Keratinocyte (primary cell): ENCODE measurements at regions not wholly inside any gene's neighbourhood (a gene's known extent, or its start where the extent isn't known, plus 50 kb on each side); places are given as distances from the start of the nearest gene placed in this dataset.
"Not testable (repeated sequence)": the region's sequence is repeated elsewhere in the genome, so short reads cannot be mapped to it uniquely, and the experiment has no call there.

Experiments
- DNase-seq: peaks from one replicate; pipeline ENCODE4 v3.0.0-alpha.2; 2011; ENCODE audit warnings: low read depth, missing footprints, low spot score
- FAIRE-seq: peaks from 2 replicates; lab custom pipeline; 2011; peaks lifted over from hg19 to GRCh38; lab: Jason Lieb, UNC
- H2AFZ ChIP-seq: 2 replicates; pipeline ENCODE4 v1.6.0; 2012; ENCODE audit warnings: low read length, control low read depth, inconsistent platforms; ENCODE audit not compliant: control insufficient read depth
- H3K27ac ChIP-seq: 2 replicates; pipeline ENCODE4 v1.5.1; 2011; ENCODE audit warnings: low read length; ENCODE audit not compliant: control insufficient read depth, insufficient read depth
- H3K27me3 ChIP-seq: 3 replicates; pipeline ENCODE4 v1.6.0; 2011; ENCODE audit warnings: low read length; ENCODE audit not compliant: control insufficient read depth, insufficient read depth; ENCODE audit errors: extremely low read depth
- H3K36me3 ChIP-seq, 2 experiments: 2 replicates in 1 of 2; 3 replicates in 1 of 2; pipeline ENCODE4 v1.5.1; 2011; ENCODE audit warnings: low read length in 2 of 2, mild to moderate bottlenecking in 1 of 2; ENCODE audit not compliant: control insufficient read depth in 2 of 2, insufficient read depth in 2 of 2; ENCODE audit errors: extremely low read depth in 1 of 2
- H3K4me1 ChIP-seq: 3 replicates; pipeline ENCODE4 v1.5.1; 2011; ENCODE audit warnings: low read length; ENCODE audit not compliant: control insufficient read depth, insufficient read depth; ENCODE audit errors: extremely low read depth
- H3K4me2 ChIP-seq: 3 replicates; pipeline ENCODE4 v1.6.0; 2011; ENCODE audit warnings: low read depth, low read length; ENCODE audit not compliant: control insufficient read depth, insufficient read depth; ENCODE audit errors: extremely low read depth
- H3K4me3 ChIP-seq, 3 experiments: fragments of 200-600 bp in 1 of 3; sonication (generic) in 1 of 3; 2 replicates in 2 of 3; 3 replicates in 1 of 3; pipeline ENCODE4 v1.5.1; 2011 to 2016; ENCODE audit warnings: low read length in 3 of 3, mild to moderate bottlenecking in 3 of 3, control low read depth in 2 of 3, inconsistent platforms in 1 of 3, low read depth in 1 of 3, mixed read lengths in 1 of 3, mixed run types in 1 of 3, moderate library complexity in 1 of 3; ENCODE audit not compliant: control insufficient read depth in 2 of 3, insufficient read depth in 2 of 3; ENCODE audit errors: extremely low read depth in 1 of 3
- H3K79me2 ChIP-seq: 2 replicates; pipeline ENCODE4 v1.6.0; 2012; ENCODE audit warnings: low read length; ENCODE audit not compliant: control insufficient read depth, insufficient read depth
- H3K9ac ChIP-seq: 3 replicates; pipeline ENCODE4 v1.6.0; 2011; ENCODE audit warnings: low read length; ENCODE audit not compliant: control insufficient read depth, insufficient read depth; ENCODE audit errors: extremely low read depth
- H3K9me1 ChIP-seq: 3 replicates; pipeline ENCODE4 v1.6.0; 2011; ENCODE audit warnings: low read length; ENCODE audit not compliant: control insufficient read depth, insufficient read depth; ENCODE audit errors: extremely low read depth
- H3K9me3 ChIP-seq: 2 replicates; pipeline ENCODE4 v1.5.1; 2012; ENCODE audit warnings: low read depth, low read length; ENCODE audit not compliant: control insufficient read depth
- H4K20me1 ChIP-seq: 3 replicates; pipeline ENCODE4 v1.6.0; 2011; ENCODE audit warnings: low read length; ENCODE audit not compliant: control insufficient read depth, insufficient read depth; ENCODE audit errors: extremely low read depth
- CTCF ChIP-seq, 3 experiments: IDR thresholded peaks in 1 of 3; conservative IDR thresholded peaks in 1 of 3; optimal IDR thresholded peaks in 1 of 3; 2 replicates in 2 of 3; 3 replicates in 1 of 3; pipeline versions ENCODE3 to v1.5.1; 2011; ENCODE audit warnings: low read length in 3 of 3, mild to moderate bottlenecking in 3 of 3, moderate library complexity in 2 of 3, control low read depth in 1 of 3, inconsistent platforms in 1 of 3; ENCODE audit not compliant: insufficient read depth in 2 of 3; ENCODE audit errors: extremely low read depth in 1 of 3
- EZH2 ChIP-seq: IDR thresholded peaks from one replicate; pipeline ENCODE4 v1.6.1; 2012; ENCODE audit warnings: inconsistent platforms, mild to moderate bottlenecking, low read length, moderate library complexity
- dilution Hi-C: fragments of 300-500 bp; cut with MboI; formaldehyde crosslinking; loops from one replicate; pipeline ENCODE4 v1.7.0; 2020; ENCODE audit warnings: low sequenced_read_pairs; ENCODE audit not compliant: extremely low pct_ligation_motif_present

- Histone ChIP-seq H3K9me1 (no peaks in the 10 kb centered on the region), H3K36me3 (no peaks in the 10 kb centered on the region), H3K4me1 (peaks cover 25% of the 10 kb centered on the region), H3K9ac (no peak overlapping the region), H2AFZ (no peak overlapping the region), H3K9me3 (no peaks in the 10 kb centered on the region), H3K4me2 (no peak overlapping the region), H3K79me2 (no peaks in the 10 kb centered on the region), H3K27ac (no peak overlapping the region), H3K27me3 (no peaks in the 10 kb centered on the region), H4K20me1 (no peaks in the 10 kb centered on the region), H3K4me3 (no peak overlapping the region)
- no peak for FAIRE-seq
- TF ChIP-seq EZH2, result no peak
- TF ChIP-seq CTCF (optimal IDR thresholded peaks at IDR 0.05 in 1 of 3, IDR thresholded peaks at IDR 0.05 in 1 of 3, conservative IDR thresholded peaks at IDR 0.05 in 1 of 3; ENCODE audit: extremely low read depth in 1 of 3, insufficient read depth in 2 of 3, low read length in 3 of 3), result no peak
- dilution Hi-C loops, result no loop called here
- no peak for DNase-seq
Observed at GRCh38 chr6:10078581-10078980, 336.3 kb downstream of the TFAP2A start.

GRCh38 chr6:10074726-10075125, 340.1 kb downstream of the TFAP2A start:
- dilution Hi-C loops, H3K4me2 ChIP-seq, H2AFZ ChIP-seq, H3K9me3 ChIP-seq, FAIRE-seq, H3K9me1 ChIP-seq, H3K4me1 ChIP-seq, H3K27me3 ChIP-seq, H3K79me2 ChIP-seq, H4K20me1 ChIP-seq, H3K9ac ChIP-seq, H3K27ac ChIP-seq, H3K36me3 ChIP-seq, DNase-seq, H3K4me3 ChIP-seq: not testable (repeated sequence)

- no peak overlapping the region for H3K9ac ChIP-seq
- no peaks in the 10 kb centered on the region for H3K9me1 ChIP-seq
- no peak for FAIRE-seq
- H3K36me3 ChIP-seq, result no peaks in the 10 kb centered on the region
- no peaks in the 10 kb centered on the region for H3K4me1 ChIP-seq
- no peaks in the 10 kb centered on the region for H3K9me3 ChIP-seq
- no peaks in the 10 kb centered on the region for H3K79me2 ChIP-seq
- no peak overlapping the region for H3K4me2 ChIP-seq
- H3K4me3 ChIP-seq, result no peak overlapping the region
- H3K27me3 ChIP-seq, result no peaks in the 10 kb centered on the region
- no peak overlapping the region for H2AFZ ChIP-seq
- no peaks in the 10 kb centered on the region for H4K20me1 ChIP-seq
- no peak for DNase-seq
- H3K27ac ChIP-seq, result no peak overlapping the region
- TF ChIP-seq EZH2 (no peak), CTCF (optimal IDR thresholded peaks at IDR 0.05 in 1 of 3, IDR thresholded peaks at IDR 0.05 in 1 of 3, conservative IDR thresholded peaks at IDR 0.05 in 1 of 3; ENCODE audit: extremely low read depth in 1 of 3, insufficient read depth in 2 of 3, low read length in 3 of 3) (no peak)
- dilution Hi-C loops, result no loop called here
Observed at GRCh38 chr6:10073341-10073740, 341.5 kb downstream of the TFAP2A start.
